ENCODE measurements at regions not wholly inside any gene's neighbourhood (a gene's known extent, or its start where the extent isn't known, plus 50 kb on each side); places are given as distances from the start of the nearest gene placed in this dataset.

- no peaks in the 10 kb centered on the region for H3K4me1 ChIP-seq (ENCODE audit: insufficient read depth, low read length)
- H3K27ac ChIP-seq (ENCODE audit: extremely low read length, insufficient read depth, low read length) = no peak overlapping the region
- H2AFZ ChIP-seq (ENCODE audit: low read length) = no peak overlapping the region
- H3K4me2 ChIP-seq (ENCODE audit: low read depth, low read length) = no peak overlapping the region
- ChIA-PET CTCF (ENCODE audit: low intra/inter-chr PET ratio, low total read pairs) (no interaction called here), POLR2A (no interaction called here)
- 56% methylated on average over 3 of the region's 3 CpGs for WGBS (ENCODE audit: low lambda C conversion rate)
- BruUV-seq (replicated peaks) = no TSS peak
- H3K27me3 ChIP-seq (ENCODE audit: control insufficient read depth in 1 of 2, insufficient read depth in 2 of 2, low read length in 2 of 2) = no peaks in the 10 kb centered on the region; a peak in 1 of 5 replicates
- ATAC-seq (no peak), DNase-seq (ENCODE audit: low spot score) (no peak), FAIRE-seq (no peak)
- no peak overlapping the region for H3K9ac ChIP-seq (ENCODE audit: insufficient read depth, low read depth, low read length)
- no peaks in the 10 kb centered on the region for H3K79me2 ChIP-seq (ENCODE audit: insufficient read depth, low read length)
- H3K9me3 ChIP-seq (ENCODE audit: low read length) = no peaks in the 10 kb centered on the region
- in situ Hi-C loops (cut with HindIII; ENCODE audit: extremely low pct_ligation_motif_present, low pct_unique_long_range_greater_than_20kb) (no loop called here), intact Hi-C loops (cut with micrococcal nuclease; ENCODE audit: unreplicated experiment) (no loop called here)
- H3K36me3 ChIP-seq (replicated peaks in 1 of 2; ENCODE audit: control insufficient read depth in 1 of 2, insufficient read depth in 2 of 2, low read length in 2 of 2) = no peaks in the 10 kb centered on the region
- H4K20me1 ChIP-seq (ENCODE audit: insufficient read depth, low read length) = no peaks in the 10 kb centered on the region
- H3K4me3 ChIP-seq (replicated peaks in 1 of 3; ENCODE audit: insufficient read depth in 1 of 3, low read depth in 2 of 3, low read length in 3 of 3) = no peak overlapping the region
- TF ChIP-seq SMAD3 (CRISPR knock-in tag; IDR thresholded peaks at IDR 0.05) (no peak), ZNF891 (CRISPR knock-in tag; IDR thresholded peaks at IDR 0.05) (no peak), FOXK1 (CRISPR knock-in tag; IDR thresholded peaks at IDR 0.05; ENCODE audit: borderline replicate concordance, low read depth) (no peak), ZNF558 (CRISPR knock-in tag; IDR thresholded peaks at IDR 0.05; ENCODE audit: borderline replicate concordance) (no peak), HNF4G (IDR thresholded peaks at IDR 0.05; ENCODE audit: borderline replicate concordance, low read depth, low read length) (no peak), HNF4G (CRISPR knock-in tag; IDR thresholded peaks at IDR 0.05; ENCODE audit: borderline replicate concordance, low read depth) (no peak), CSRNP1 (CRISPR knock-in tag; IDR thresholded peaks at IDR 0.05) (no peak)
Observed at GRCh38 chr13:79044415-79044814, 361.6 kb downstream of the RBM26 start.

- Histone ChIP-seq H3K4me2 (ENCODE audit: low read depth, low read length) (no peak overlapping the region), H3K9ac (ENCODE audit: insufficient read depth, low read depth, low read length) (no peak overlapping the region), H3K36me3 (replicated peaks in 1 of 2; ENCODE audit: control insufficient read depth in 1 of 2, insufficient read depth in 2 of 2, low read length in 2 of 2) (no peaks in the 10 kb centered on the region), H3K79me2 (ENCODE audit: insufficient read depth, low read length) (no peaks in the 10 kb centered on the region), H3K9me3 (ENCODE audit: low read length) (no peaks in the 10 kb centered on the region), H3K4me1 (ENCODE audit: insufficient read depth, low read length) (no peaks in the 10 kb centered on the region), H3K27me3 (ENCODE audit: control insufficient read depth in 1 of 2, insufficient read depth in 2 of 2, low read length in 2 of 2) (no peaks in the 10 kb centered on the region; a peak in 1 of 5 replicates), H3K27ac (ENCODE audit: extremely low read length, insufficient read depth, low read length) (no peak overlapping the region), H2AFZ (ENCODE audit: low read length) (no peak overlapping the region), H4K20me1 (ENCODE audit: insufficient read depth, low read length) (no peaks in the 10 kb centered on the region), H3K4me3 (replicated peaks in 1 of 3; ENCODE audit: insufficient read depth in 1 of 3, low read depth in 2 of 3, low read length in 3 of 3) (no peak overlapping the region)
- intact Hi-C loops (cut with micrococcal nuclease; ENCODE audit: unreplicated experiment) (no loop called here), in situ Hi-C loops (cut with HindIII; ENCODE audit: extremely low pct_ligation_motif_present, low pct_unique_long_range_greater_than_20kb) (no loop called here)
- ChIA-PET CTCF (ENCODE audit: low intra/inter-chr PET ratio, low total read pairs) (no interaction called here), POLR2A (no interaction called here)
- ATAC-seq (peak; percentile 54; the same call in 2 of the 3 replicates), FAIRE-seq (no peak), DNase-seq (ENCODE audit: low spot score) (peak; percentile 3)
- BruUV-seq (replicated peaks) = no TSS peak
- TF ChIP-seq NFKB2 (CRISPR knock-in tag; IDR thresholded peaks at IDR 0.05; ENCODE audit: borderline replicate concordance) (no peak), CTCF (CRISPR knock-in tag; IDR thresholded peaks at IDR 0.05) (0 out of 2 replicates have a peak, but pooled peaks have one; percentile 4), MXD4 (CRISPR knock-in tag; IDR thresholded peaks at IDR 0.05) (no peak)
- 17% methylated on average over 4 of the region's 4 CpGs for WGBS (ENCODE audit: low lambda C conversion rate)
Observed at GRCh38 chr13:79043208-79043607, 362.8 kb downstream of the RBM26 start.
